ENCODE measurements at regions not wholly inside any gene's neighbourhood (a gene's known extent, or its start where the extent isn't known, plus 50 kb on each side); places are given as distances from the start of the nearest gene placed in this dataset.

DNA sequence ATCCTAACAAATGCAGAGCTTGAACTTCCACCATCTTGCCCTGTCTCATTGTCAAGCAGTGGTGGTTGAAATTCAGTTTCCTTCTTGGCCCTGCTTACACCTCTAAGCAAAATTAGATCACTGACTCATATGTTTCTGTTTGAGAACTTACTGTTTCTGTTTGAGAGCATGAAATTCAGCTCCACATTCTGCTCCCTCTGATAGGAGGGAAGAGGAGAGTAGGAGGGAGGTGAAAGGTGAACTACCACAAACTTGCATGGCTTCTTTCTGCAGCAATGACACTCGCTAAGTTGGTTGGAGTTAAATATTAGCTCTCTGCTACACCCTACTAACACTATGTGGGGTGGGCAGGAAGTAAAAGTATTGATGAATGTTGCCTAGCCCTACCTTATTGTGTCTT lies 117.8 kb upstream of the EDA2R start:
- TF ChIP-seq, protein P1, sequence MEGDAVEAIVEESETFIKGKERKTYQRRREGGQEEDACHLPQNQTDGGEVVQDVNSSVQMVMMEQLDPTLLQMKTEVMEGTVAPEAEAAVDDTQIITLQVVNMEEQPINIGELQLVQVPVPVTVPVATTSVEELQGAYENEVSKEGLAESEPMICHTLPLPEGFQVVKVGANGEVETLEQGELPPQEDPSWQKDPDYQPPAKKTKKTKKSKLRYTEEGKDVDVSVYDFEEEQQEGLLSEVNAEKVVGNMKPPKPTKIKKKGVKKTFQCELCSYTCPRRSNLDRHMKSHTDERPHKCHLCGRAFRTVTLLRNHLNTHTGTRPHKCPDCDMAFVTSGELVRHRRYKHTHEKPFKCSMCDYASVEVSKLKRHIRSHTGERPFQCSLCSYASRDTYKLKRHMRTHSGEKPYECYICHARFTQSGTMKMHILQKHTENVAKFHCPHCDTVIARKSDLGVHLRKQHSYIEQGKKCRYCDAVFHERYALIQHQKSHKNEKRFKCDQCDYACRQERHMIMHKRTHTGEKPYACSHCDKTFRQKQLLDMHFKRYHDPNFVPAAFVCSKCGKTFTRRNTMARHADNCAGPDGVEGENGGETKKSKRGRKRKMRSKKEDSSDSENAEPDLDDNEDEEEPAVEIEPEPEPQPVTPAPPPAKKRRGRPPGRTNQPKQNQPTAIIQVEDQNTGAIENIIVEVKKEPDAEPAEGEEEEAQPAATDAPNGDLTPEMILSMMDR (conservative IDR thresholded peaks at IDR 0.05; ENCODE audit: low read depth, low read length), result no peak
- no peak for TF ChIP-seq EZH2 (IDR thresholded peaks at IDR 0.05; ENCODE audit: low read length, unreplicated experiment)
- TF ChIP-seq EZH2phosphoT487 (IDR thresholded peaks at IDR 0.05; ENCODE audit: borderline replicate concordance, low read length), result no peak

Data from PC-3 (cell line).